OCI-LY3 (cell line): ENCODE measurements at regions not wholly inside any gene's neighbourhood (a gene's known extent, or its start where the extent isn't known, plus 50 kb on each side); places are given as distances from the start of the nearest gene placed in this dataset.

ENCODE experiments used
- H2AFZ ChIP-seq: fragments of 200-600, 300-600 bp; shearing (Covaris generic); 2 replicates; pipeline ENCODE4 v1.6.0; 2014; ENCODE audit warnings: antibody characterized with exemption, low read depth, low read length
- H3K27ac ChIP-seq: fragments of 200-600, 300-600 bp; sonication (generic); 2 replicates; pipeline ENCODE4 v1.5.1; 2014; ENCODE audit warnings: mild to moderate bottlenecking, low read length, moderate library complexity, mixed read lengths
- H3K27me3 ChIP-seq: fragments of 200-600, 300-600 bp; sonication (generic); 2 replicates; pipeline ENCODE4 v1.6.1; 2014; ENCODE audit warnings: low read depth, low read length, mixed read lengths
- H3K36me3 ChIP-seq: fragments of 200-600, 300-600 bp; sonication (generic); replicated peaks from 2 replicates; pipeline ENCODE3; 2014; ENCODE audit warnings: low read depth, low read length, mixed read lengths
- H3K4me1 ChIP-seq: fragments of 300-600, 200-600 bp; sonication (generic); 2 replicates; pipeline ENCODE4 v1.6.1; 2014; ENCODE audit warnings: low read length, mixed read lengths
- H3K4me2 ChIP-seq: fragments of 200-600, 300-600 bp; sonication (generic); 2 replicates; pipeline ENCODE4 v1.6.1; 2014; ENCODE audit warnings: low read length, mixed read lengths
- H3K4me3 ChIP-seq: fragments of 300-600, 200-600 bp; sonication (generic); 2 replicates; pipeline ENCODE4 v1.5.1; 2014; ENCODE audit warnings: antibody characterized with exemption, mild to moderate bottlenecking, low read length, moderate library complexity
- H3K79me2 ChIP-seq: fragments of 300-600, 200-600 bp; shearing (Covaris generic); 2 replicates; pipeline ENCODE4 v1.6.1; 2014; ENCODE audit warnings: mild to moderate bottlenecking, low read length, mixed read lengths
- H3K9ac ChIP-seq: fragments of 300-600, 200-600 bp; shearing (Covaris generic); 2 replicates; pipeline ENCODE4 v1.6.0; 2014; ENCODE audit warnings: mild to moderate bottlenecking, low read length, moderate library complexity
- H3K9me3 ChIP-seq: fragments of 200-600, 300-600 bp; shearing (Covaris generic); 2 replicates; pipeline ENCODE4 v1.6.1; 2014; ENCODE audit warnings: low read length, mixed read lengths; ENCODE audit not compliant: insufficient read depth
- H4K20me1 ChIP-seq: fragments of 200-600, 300-600 bp; sonication (generic); 2 replicates; pipeline ENCODE4 v1.6.1; 2016; ENCODE audit warnings: low read length, mixed read lengths; ENCODE audit not compliant: insufficient read depth
- CTCF ChIP-seq: fragments of 200-600, 300-600 bp; sonication (generic); IDR thresholded peaks from 2 replicates; pipeline ENCODE4 v1.5.1; 2014; ENCODE audit warnings: antibody characterized with exemption, low read length, low read depth
- EZH2phosphoT487 ChIP-seq: fragments of 200-600 bp; shearing (Covaris generic); IDR thresholded peaks from 2 replicates; pipeline ENCODE4 v1.6.1; 2018; ENCODE audit warnings: antibody characterized with exemption, mixed run types, low read depth

GRCh38 chr5:167671176-167671575 is 620.3 kb upstream of the WWC1 start:
- no peaks in the 10 kb centered on the region for H3K79me2 ChIP-seq
- no peaks in the 10 kb centered on the region for H3K36me3 ChIP-seq
- no peaks in the 10 kb centered on the region for H4K20me1 ChIP-seq
- H3K4me2 ChIP-seq, result no peak overlapping the region
- H3K27me3 ChIP-seq, result peaks cover 13% of the 10 kb centered on the region; the same call in 1 of the 2 replicates
- H3K9me3 ChIP-seq, result no peaks in the 10 kb centered on the region
- TF ChIP-seq EZH2phosphoT487 (no peak), CTCF (no peak)
- no peak overlapping the region for H3K27ac ChIP-seq
- no peak overlapping the region for H3K4me3 ChIP-seq
- H3K4me1 ChIP-seq, result no peaks in the 10 kb centered on the region
- no peak overlapping the region for H3K9ac ChIP-seq
- H2AFZ ChIP-seq, result no peak overlapping the region

- H3K4me1 ChIP-seq, result no peaks in the 10 kb centered on the region
- H3K79me2 ChIP-seq, result no peaks in the 10 kb centered on the region
- H4K20me1 ChIP-seq, result no peaks in the 10 kb centered on the region
- H3K27ac ChIP-seq, result no peak overlapping the region
- no peaks in the 10 kb centered on the region for H3K9me3 ChIP-seq
- H3K4me2 ChIP-seq, result no peak overlapping the region
- H3K4me3 ChIP-seq, result no peak overlapping the region
- no peak for TF ChIP-seq EZH2phosphoT487
- TF ChIP-seq CTCF, result no peak
- H3K36me3 ChIP-seq, result no peaks in the 10 kb centered on the region
- no peak overlapping the region for H2AFZ ChIP-seq
- H3K27me3 ChIP-seq, result peaks cover 7% of the 10 kb centered on the region; the same call in 1 of the 2 replicates
- no peak overlapping the region for H3K9ac ChIP-seq
Measured at GRCh38 chr5:167673942-167674341, 617.5 kb upstream of the WWC1 start.

GRCh38 chr5:167678481-167678880 is 613.0 kb upstream of the WWC1 start:
- Histone ChIP-seq H4K20me1 (no peaks in the 10 kb centered on the region), H3K79me2 (no peaks in the 10 kb centered on the region), H3K36me3 (no peaks in the 10 kb centered on the region), H3K4me1 (no peaks in the 10 kb centered on the region), H3K4me3 (no peak overlapping the region), H3K4me2 (no peak overlapping the region), H3K27ac (no peak overlapping the region), H2AFZ (no peak overlapping the region), H3K27me3 (no peaks in the 10 kb centered on the region), H3K9me3 (no peaks in the 10 kb centered on the region), H3K9ac (no peak overlapping the region)
- TF ChIP-seq CTCF, result no peak
- no peak for TF ChIP-seq EZH2phosphoT487

- no peak overlapping the region for H3K4me3 ChIP-seq
- H3K9ac ChIP-seq, result no peak overlapping the region
- no peak overlapping the region for H3K4me2 ChIP-seq
- H3K27me3 ChIP-seq, result no peaks in the 10 kb centered on the region
- H3K79me2 ChIP-seq, result no peaks in the 10 kb centered on the region
- H3K36me3 ChIP-seq, result no peaks in the 10 kb centered on the region
- H3K9me3 ChIP-seq, result no peaks in the 10 kb centered on the region
- no peak for TF ChIP-seq EZH2phosphoT487
- no peak for TF ChIP-seq CTCF
- no peaks in the 10 kb centered on the region for H4K20me1 ChIP-seq
- H3K27ac ChIP-seq, result no peak overlapping the region
- no peak overlapping the region for H2AFZ ChIP-seq
- H3K4me1 ChIP-seq, result no peaks in the 10 kb centered on the region
Measured at GRCh38 chr5:167684251-167684650, 607.2 kb upstream of the WWC1 start.
